CD4-positive, CD25-positive, alpha-beta regulatory T cell (primary cell): ENCODE measurements at regions not wholly inside any gene's neighbourhood (a gene's known extent, or its start where the extent isn't known, plus 50 kb on each side); places are given as distances from the start of the nearest gene placed in this dataset.
A peak's percentile ranks its signal among the peaks of the same experiment; 100 is the strongest.

Experiments
- ATAC-seq, 2 donors: fragments of 150-1000 bp; cut with Tn5 transposase; one replicate each; pipeline ENCODE4 v1.10.0; 2021; ENCODE audit warnings: low read depth in 2 of 2, moderate number of reproducible peaks in 2 of 2, moderate library complexity in 1 of 2
- DNase-seq, 3 donors: peaks; one replicate each; pipeline versions ENCODE4 v3.0.0 to v3.0.0-alpha.2; 2012 to 2022; ENCODE audit warnings: mixed read lengths in 1 of 3
- H3K27ac ChIP-seq: one replicate; pipeline ENCODE4 v1.7.0; 2013; ENCODE audit warnings: mild to moderate bottlenecking, low read length; ENCODE audit not compliant: insufficient read depth, poor library complexity, severe bottlenecking
- H3K27me3 ChIP-seq: one replicate; pipeline ENCODE4 v1.7.0; 2013; ENCODE audit warnings: low read length; ENCODE audit not compliant: control insufficient read depth, insufficient read depth
- H3K36me3 ChIP-seq: one replicate; pipeline ENCODE4 v1.7.0; 2013; ENCODE audit warnings: mild to moderate bottlenecking, low read length, moderate library complexity; ENCODE audit not compliant: control insufficient read depth, insufficient read depth
- H3K4me1 ChIP-seq: 2 replicates; pipeline ENCODE4 v1.7.0; 2013; ENCODE audit warnings: mild to moderate bottlenecking, low read length; ENCODE audit not compliant: insufficient read depth, control insufficient read depth, poor library complexity, severe bottlenecking
- H3K4me3 ChIP-seq: one replicate; pipeline ENCODE4 v1.7.0; 2013; ENCODE audit warnings: low read depth, mild to moderate bottlenecking, low read length, moderate library complexity
- H3K9me3 ChIP-seq, 2 experiments: 1 replicate in 1 of 2; 2 replicates in 1 of 2; pipeline ENCODE4 v1.7.0; 2013; ENCODE audit warnings: low read length in 2 of 2, mild to moderate bottlenecking in 1 of 2, moderate library complexity in 1 of 2; ENCODE audit not compliant: control insufficient read depth in 2 of 2
- H3K27ac Mint-ChIP-seq, 3 donors: one replicate each; pipeline ENCODE4 v1.8.0; 2020 to 2022; ENCODE audit warnings: mild to moderate bottlenecking in 3 of 3, mixed read lengths in 3 of 3, moderate library complexity in 2 of 3
- H3K27me3 Mint-ChIP-seq: one replicate; pipeline ENCODE4 v1.8.0; 2022; ENCODE audit warnings: mild to moderate bottlenecking, mixed read lengths
- H3K36me3 Mint-ChIP-seq: one replicate; pipeline ENCODE4 v1.8.0; 2020; ENCODE audit warnings: mixed read lengths
- H3K4me1 Mint-ChIP-seq, 4 donors: one replicate each; pipeline ENCODE4 v1.8.0; 2020 to 2022; ENCODE audit warnings: mixed read lengths in 4 of 4, mild to moderate bottlenecking in 1 of 4
- H3K4me3 Mint-ChIP-seq, 4 donors: one replicate each; pipeline ENCODE4 v1.8.0; 2020 to 2022; ENCODE audit warnings: mild to moderate bottlenecking in 4 of 4, mixed read lengths in 4 of 4, moderate library complexity in 3 of 4
- H3K9me3 Mint-ChIP-seq, 7 donors: one replicate each; pipeline ENCODE4 v1.8.0; 2020 to 2022; ENCODE audit warnings: mixed read lengths in 7 of 7, mild to moderate bottlenecking in 3 of 7, moderate library complexity in 2 of 7

- no peak for ATAC-seq
- no peaks in the 10 kb centered on the region for H3K4me1 ChIP-seq
These were observed 89.0 kb upstream of the PTPRR start for GRCh38 chr12:71009430-71010142.

GRCh38 chr12:71008616-71009015 is 88.1 kb upstream of the PTPRR start:
- H3K4me3 Mint-ChIP-seq, result no peak overlapping the region
- DNase-seq (no peak), ATAC-seq (no peak)
- H3K27me3 Mint-ChIP-seq, result no peaks in the 10 kb centered on the region
- no peaks in the 10 kb centered on the region for H3K36me3 Mint-ChIP-seq
- Histone ChIP-seq H3K27me3 (no peaks in the 10 kb centered on the region), H3K36me3 (no peaks in the 10 kb centered on the region), H3K9me3 (no peaks in the 10 kb centered on the region), H3K4me1 (no peaks in the 10 kb centered on the region), H3K4me3 (no peak overlapping the region), H3K27ac (no peak overlapping the region)
- peaks cover 0 to 5% (median 0%) of the 10 kb centered on the region in 7 donors for H3K9me3 Mint-ChIP-seq
- no peaks in the 10 kb centered on the region for H3K4me1 Mint-ChIP-seq
- no peak overlapping the region for H3K27ac Mint-ChIP-seq

More at GRCh38 chr12:71009430-71010142, 89.0 kb upstream of the PTPRR start:
- no peaks in the 10 kb centered on the region for H3K36me3 ChIP-seq
- no peak overlapping the region for H3K27ac ChIP-seq
- H3K27me3 Mint-ChIP-seq, result no peaks in the 10 kb centered on the region
- H3K9me3 Mint-ChIP-seq, result peaks cover 0 to 6% (median 0%) of the 10 kb centered on the region in 7 donors
- H3K27me3 ChIP-seq, result no peaks in the 10 kb centered on the region
- no peaks in the 10 kb centered on the region for H3K4me1 Mint-ChIP-seq
- no peaks in the 10 kb centered on the region for H3K9me3 ChIP-seq
- H3K36me3 Mint-ChIP-seq, result no peaks in the 10 kb centered on the region
- H3K27ac Mint-ChIP-seq, result no peak overlapping the region
- no peak overlapping the region for H3K4me3 ChIP-seq
- no peak for DNase-seq
- no peak overlapping the region for H3K4me3 Mint-ChIP-seq

GRCh38 chr12:71007781-71008404 is 87.4 kb upstream of the PTPRR start:
- H3K4me1 Mint-ChIP-seq, result no peaks in the 10 kb centered on the region
- H3K27ac ChIP-seq, result no peak overlapping the region
- H3K4me3 ChIP-seq, result no peak overlapping the region
- no peaks in the 10 kb centered on the region for H3K36me3 Mint-ChIP-seq
- H3K4me1 ChIP-seq, result no peaks in the 10 kb centered on the region
- H3K4me3 Mint-ChIP-seq, result no peak overlapping the region
- no peaks in the 10 kb centered on the region for H3K9me3 ChIP-seq
- H3K27me3 Mint-ChIP-seq, result no peaks in the 10 kb centered on the region
- H3K36me3 ChIP-seq, result no peaks in the 10 kb centered on the region
- H3K9me3 Mint-ChIP-seq, result peaks cover 0 to 9% (median 0%) of the 10 kb centered on the region in 7 donors
- DNase-seq (no peak), ATAC-seq (no peak)
- no peaks in the 10 kb centered on the region for H3K27me3 ChIP-seq
- H3K27ac Mint-ChIP-seq, result no peak overlapping the region

GRCh38 chr12:71007020-71007419 is 86.5 kb upstream of the PTPRR start:
- H3K4me1 ChIP-seq, result no peaks in the 10 kb centered on the region
- H3K27ac Mint-ChIP-seq, result peak overlapping the region in 1 of 3 donors; percentile 38
- H3K9me3 ChIP-seq, result no peaks in the 10 kb centered on the region
- ATAC-seq, result no peak
- no peaks in the 10 kb centered on the region for H3K27me3 ChIP-seq
- H3K4me3 ChIP-seq, result no peak overlapping the region
- H3K27me3 Mint-ChIP-seq, result no peaks in the 10 kb centered on the region
- no peaks in the 10 kb centered on the region for H3K36me3 ChIP-seq
- no peak overlapping the region for H3K27ac ChIP-seq
- H3K36me3 Mint-ChIP-seq, result no peaks in the 10 kb centered on the region
- H3K4me3 Mint-ChIP-seq, result no peak overlapping the region
- no peak for DNase-seq
- H3K4me1 Mint-ChIP-seq, result no peaks in the 10 kb centered on the region
- peaks cover 0 to 9% (median 0%) of the 10 kb centered on the region in 7 donors for H3K9me3 Mint-ChIP-seq

GRCh38 chr12:71005166-71005565 is 84.6 kb upstream of the PTPRR start:
- H3K9me3 ChIP-seq, result no peaks in the 10 kb centered on the region
- no peak overlapping the region for H3K27ac Mint-ChIP-seq
- H3K4me3 Mint-ChIP-seq, result no peak overlapping the region
- no peaks in the 10 kb centered on the region for H3K36me3 Mint-ChIP-seq
- no peaks in the 10 kb centered on the region for H3K36me3 ChIP-seq
- H3K4me3 ChIP-seq, result no peak overlapping the region
- H3K4me1 ChIP-seq, result no peaks in the 10 kb centered on the region
- no peak overlapping the region for H3K27ac ChIP-seq
- H3K27me3 Mint-ChIP-seq, result no peaks in the 10 kb centered on the region
- ATAC-seq (no peak), DNase-seq (no peak)
- peaks cover 0 to 9% (median 0%) of the 10 kb centered on the region in 7 donors for H3K9me3 Mint-ChIP-seq
- H3K27me3 ChIP-seq, result no peaks in the 10 kb centered on the region
- no peaks in the 10 kb centered on the region for H3K4me1 Mint-ChIP-seq

- Mint-ChIP-seq H3K36me3 (no peaks in the 10 kb centered on the region), H3K4me1 (no peaks in the 10 kb centered on the region), H3K9me3 (peaks cover 0 to 9% (median 0%) of the 10 kb centered on the region in 7 donors), H3K27ac (no peak overlapping the region), H3K27me3 (no peaks in the 10 kb centered on the region), H3K4me3 (no peak overlapping the region)
- no peak overlapping the region for H3K4me3 ChIP-seq
- DNase-seq (no peak), ATAC-seq (no peak)
- H3K27ac ChIP-seq, result no peak overlapping the region
- no peaks in the 10 kb centered on the region for H3K36me3 ChIP-seq
- H3K4me1 ChIP-seq, result no peaks in the 10 kb centered on the region
- H3K9me3 ChIP-seq, result no peaks in the 10 kb centered on the region
- H3K27me3 ChIP-seq, result no peaks in the 10 kb centered on the region
These were observed 84.0 kb upstream of the PTPRR start for GRCh38 chr12:71004578-71004977.

- Mint-ChIP-seq H3K27ac (no peak overlapping the region), H3K4me3 (no peak overlapping the region), H3K4me1 (no peaks in the 10 kb centered on the region), H3K9me3 (peaks cover 0 to 4% (median 0%) of the 10 kb centered on the region in 7 donors), H3K36me3 (no peaks in the 10 kb centered on the region), H3K27me3 (no peaks in the 10 kb centered on the region)
- Histone ChIP-seq H3K27ac (no peak overlapping the region), H3K27me3 (no peaks in the 10 kb centered on the region), H3K4me1 (no peaks in the 10 kb centered on the region), H3K4me3 (no peak overlapping the region), H3K9me3 (no peaks in the 10 kb centered on the region), H3K36me3 (no peaks in the 10 kb centered on the region)
- ATAC-seq (no peak), DNase-seq (no peak)
These were observed 80.2 kb upstream of the PTPRR start for GRCh38 chr12:71000748-71001147.

GRCh38 chr12:71000255-71000654 is 79.7 kb upstream of the PTPRR start:
- Mint-ChIP-seq H3K27me3 (no peaks in the 10 kb centered on the region), H3K36me3 (no peaks in the 10 kb centered on the region), H3K27ac (no peak overlapping the region), H3K4me3 (no peak overlapping the region), H3K4me1 (no peaks in the 10 kb centered on the region), H3K9me3 (peaks cover 0 to 4% (median 2%) of the 10 kb centered on the region in 7 donors)
- Histone ChIP-seq H3K4me1 (no peaks in the 10 kb centered on the region), H3K27ac (no peak overlapping the region), H3K27me3 (no peaks in the 10 kb centered on the region), H3K9me3 (no peaks in the 10 kb centered on the region), H3K4me3 (no peak overlapping the region), H3K36me3 (no peaks in the 10 kb centered on the region)
- ATAC-seq, result no peak
- no peak for DNase-seq
